Colonic mucosa (tissue), 4 donors: ENCODE measurements at regions not wholly inside any gene's neighbourhood (a gene's known extent, or its start where the extent isn't known, plus 50 kb on each side); places are given as distances from the start of the nearest gene placed in this dataset.

Source experiments
- DNase-seq: peaks from one replicate; pipeline ENCODE4 v3.0.0-alpha.2; 2020
- H3K27ac ChIP-seq: fragments of 200-600 bp; one replicate; pipeline ENCODE4 v1.8.0; 2021
- H3K27me3 ChIP-seq: fragments of 200-600 bp; one replicate; pipeline ENCODE4 v1.8.0; 2021
- H3K36me3 ChIP-seq: fragments of 200-600 bp; one replicate; pipeline ENCODE4 v1.8.0; 2021
- H3K4me1 ChIP-seq: fragments of 200-600 bp; one replicate; pipeline ENCODE4 v1.8.0; 2021; ENCODE audit warnings: mild to moderate bottlenecking
- H3K4me3 ChIP-seq: fragments of 200-600 bp; one replicate; pipeline ENCODE4 v1.8.0; 2021
- H3K9ac ChIP-seq, 2 donors: one replicate each; pipeline ENCODE4 v1.7.0; 2013; ENCODE audit warnings: control low read depth in 2 of 2, low read depth in 2 of 2, low read length in 2 of 2
- H3K9me3 ChIP-seq: fragments of 200-600 bp; one replicate; pipeline ENCODE4 v1.8.0; 2021
- intact Hi-C: fragments of 100-400 bp; cut with DNase I; formaldehyde crosslinking; loops from one replicate; pipeline ENCODE4 v1.14.1; 2022
- TF ChIP-seq, protein P1 (sequence below): fragments of 200-600 bp; IDR thresholded peaks from one replicate; pipeline ENCODE4 v1.8.0; 2022; ENCODE audit warnings: antibody characterized with exemption, mild to moderate bottlenecking
- donor health status: healthy.
- donor health status: DM: no; HTN: no; CAD: no.
- donor health status: DM: no; HTN: no; CAD: no.

DNA sequence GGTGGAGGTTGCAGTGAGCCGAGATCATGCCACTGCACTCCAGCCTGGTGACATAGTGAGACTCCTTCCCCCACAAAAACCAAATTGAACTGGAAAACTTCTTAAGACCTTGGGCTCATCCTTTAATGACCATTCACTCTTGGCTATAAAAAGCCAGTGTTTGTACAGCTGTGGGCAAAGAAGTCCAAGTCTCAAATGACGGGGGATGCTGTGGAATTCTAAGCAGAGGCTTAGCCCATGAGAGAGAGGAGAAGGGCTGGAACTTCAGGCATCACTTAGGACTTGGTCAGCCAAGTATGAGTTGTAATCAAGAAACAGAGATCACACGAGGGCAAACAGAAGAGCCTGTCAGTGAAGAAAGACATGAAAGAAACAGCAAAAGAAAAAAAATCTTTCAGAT, 79.3 kb upstream of the POU3F3 start:
- H3K4me3 ChIP-seq: no peak overlapping the region
- H3K27me3 ChIP-seq: no peaks in the 10 kb centered on the region
- TF ChIP-seq, protein P1, sequence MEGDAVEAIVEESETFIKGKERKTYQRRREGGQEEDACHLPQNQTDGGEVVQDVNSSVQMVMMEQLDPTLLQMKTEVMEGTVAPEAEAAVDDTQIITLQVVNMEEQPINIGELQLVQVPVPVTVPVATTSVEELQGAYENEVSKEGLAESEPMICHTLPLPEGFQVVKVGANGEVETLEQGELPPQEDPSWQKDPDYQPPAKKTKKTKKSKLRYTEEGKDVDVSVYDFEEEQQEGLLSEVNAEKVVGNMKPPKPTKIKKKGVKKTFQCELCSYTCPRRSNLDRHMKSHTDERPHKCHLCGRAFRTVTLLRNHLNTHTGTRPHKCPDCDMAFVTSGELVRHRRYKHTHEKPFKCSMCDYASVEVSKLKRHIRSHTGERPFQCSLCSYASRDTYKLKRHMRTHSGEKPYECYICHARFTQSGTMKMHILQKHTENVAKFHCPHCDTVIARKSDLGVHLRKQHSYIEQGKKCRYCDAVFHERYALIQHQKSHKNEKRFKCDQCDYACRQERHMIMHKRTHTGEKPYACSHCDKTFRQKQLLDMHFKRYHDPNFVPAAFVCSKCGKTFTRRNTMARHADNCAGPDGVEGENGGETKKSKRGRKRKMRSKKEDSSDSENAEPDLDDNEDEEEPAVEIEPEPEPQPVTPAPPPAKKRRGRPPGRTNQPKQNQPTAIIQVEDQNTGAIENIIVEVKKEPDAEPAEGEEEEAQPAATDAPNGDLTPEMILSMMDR: no peak
- H3K27ac ChIP-seq: no peak overlapping the region
- no peaks in the 10 kb centered on the region for H3K9me3 ChIP-seq
- intact Hi-C loops: no loop called here
- no peaks in the 10 kb centered on the region for H3K36me3 ChIP-seq
- no peak overlapping the region for H3K9ac ChIP-seq
- DNase-seq: no peak
- H3K4me1 ChIP-seq: no peaks in the 10 kb centered on the region

DNA sequence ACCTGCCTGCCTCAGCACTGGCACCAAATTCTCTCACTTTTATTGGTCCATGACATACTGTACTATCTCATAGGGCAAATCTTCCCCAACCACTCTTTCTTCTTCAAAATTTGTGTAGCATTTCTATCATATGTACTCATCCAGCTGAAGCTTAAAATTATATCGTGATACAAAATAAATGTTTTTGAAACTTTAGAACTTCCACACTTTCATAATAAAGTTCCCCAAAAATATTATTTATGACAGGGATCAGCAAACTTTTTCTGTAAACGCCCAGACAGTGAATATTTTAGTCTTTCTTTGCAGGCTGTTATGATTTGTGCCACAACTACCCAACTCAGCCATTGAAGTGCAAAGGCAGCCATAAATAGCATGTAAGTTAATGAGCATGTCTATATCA, 76.2 kb upstream of the POU3F3 start:
- Histone ChIP-seq H3K9ac (no peak overlapping the region), H3K4me1 (no peaks in the 10 kb centered on the region), H3K9me3 (no peaks in the 10 kb centered on the region), H3K27ac (no peak overlapping the region), H3K36me3 (no peaks in the 10 kb centered on the region), H3K27me3 (no peaks in the 10 kb centered on the region), H3K4me3 (no peak overlapping the region)
- TF ChIP-seq, protein P1: no peak
- no peak for DNase-seq
- intact Hi-C loops: no loop called here

DNA sequence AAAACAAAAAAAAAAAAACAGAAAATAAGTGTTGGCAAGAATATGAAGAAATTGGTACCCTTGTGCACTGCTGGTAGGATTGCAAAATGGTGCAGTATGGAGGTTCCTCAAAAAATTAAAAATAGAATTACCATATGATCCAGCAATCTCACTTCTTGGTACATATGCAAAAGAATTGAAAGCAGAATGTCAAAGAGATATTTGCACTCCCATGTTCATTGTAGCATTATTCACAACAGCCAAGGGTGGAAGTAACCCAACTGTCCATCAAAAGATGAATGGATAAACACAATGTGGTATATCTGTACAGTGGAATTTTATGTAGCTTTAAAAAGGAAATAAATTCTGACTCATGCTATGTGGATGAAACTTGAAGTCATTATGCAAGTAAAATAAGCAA, 72.8 kb upstream of the POU3F3 start:
- Histone ChIP-seq H3K36me3 (no peaks in the 10 kb centered on the region), H3K27ac (no peak overlapping the region), H3K4me3 (no peak overlapping the region), H3K27me3 (no peaks in the 10 kb centered on the region), H3K9me3 (no peaks in the 10 kb centered on the region), H3K9ac (no peak overlapping the region), H3K4me1 (no peaks in the 10 kb centered on the region)
- DNase-seq: no peak
- intact Hi-C loops: no loop called here
- TF ChIP-seq, protein P1: no peak

DNA sequence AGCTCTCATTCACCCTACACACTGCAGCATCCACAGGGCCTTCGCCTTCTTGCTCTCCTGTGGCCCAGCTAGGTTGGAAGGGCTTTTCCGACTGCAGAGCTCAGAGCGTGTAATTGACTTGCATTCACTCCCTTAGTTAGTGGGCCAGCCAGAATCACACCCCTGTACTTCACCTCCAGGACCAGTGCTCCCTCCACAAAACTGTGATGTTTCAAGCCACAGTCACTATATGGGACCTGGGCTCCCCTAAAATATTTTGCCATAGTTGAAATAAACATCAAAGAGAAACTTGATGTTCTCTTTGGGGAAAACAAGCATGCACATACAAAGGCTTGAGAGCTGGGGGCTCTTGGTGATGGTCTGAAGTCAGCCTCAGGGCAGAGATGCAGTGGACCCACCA, 69.7 kb upstream of the POU3F3 start:
- Histone ChIP-seq H3K27me3 (no peaks in the 10 kb centered on the region), H3K9ac (no peak overlapping the region), H3K4me3 (no peak overlapping the region), H3K36me3 (no peaks in the 10 kb centered on the region), H3K9me3 (no peaks in the 10 kb centered on the region), H3K27ac (no peak overlapping the region), H3K4me1 (no peaks in the 10 kb centered on the region)
- intact Hi-C loops: no loop called here
- TF ChIP-seq, protein P1: no peak
- DNase-seq: no peak

DNA sequence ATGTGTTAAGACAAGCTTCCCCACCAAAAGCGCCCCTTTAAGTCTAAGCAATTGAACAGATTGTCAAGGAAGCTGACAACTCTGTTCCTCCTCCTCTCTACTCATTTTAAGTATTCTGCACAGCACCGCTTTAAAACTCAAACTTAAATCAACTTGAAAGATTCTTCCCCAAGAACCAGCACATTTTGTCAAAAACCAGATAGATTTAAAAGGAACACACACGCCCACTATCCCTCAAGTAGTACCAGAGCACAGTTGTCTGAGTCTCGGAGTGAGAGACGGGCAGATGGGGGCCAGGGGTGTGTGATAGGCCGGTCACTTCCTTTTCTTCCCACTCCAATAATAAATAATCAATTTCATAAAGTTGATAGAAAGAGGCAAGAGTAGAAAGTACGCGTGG, 67.7 kb upstream of the POU3F3 start:
- TF ChIP-seq, protein P1: no peak
- Histone ChIP-seq H3K27ac (no peak overlapping the region), H3K9ac (no peak overlapping the region), H3K36me3 (no peaks in the 10 kb centered on the region), H3K27me3 (no peaks in the 10 kb centered on the region), H3K4me1 (no peaks in the 10 kb centered on the region), H3K4me3 (no peak overlapping the region), H3K9me3 (no peaks in the 10 kb centered on the region)
- DNase-seq: no peak
- intact Hi-C loops: no loop called here

DNA sequence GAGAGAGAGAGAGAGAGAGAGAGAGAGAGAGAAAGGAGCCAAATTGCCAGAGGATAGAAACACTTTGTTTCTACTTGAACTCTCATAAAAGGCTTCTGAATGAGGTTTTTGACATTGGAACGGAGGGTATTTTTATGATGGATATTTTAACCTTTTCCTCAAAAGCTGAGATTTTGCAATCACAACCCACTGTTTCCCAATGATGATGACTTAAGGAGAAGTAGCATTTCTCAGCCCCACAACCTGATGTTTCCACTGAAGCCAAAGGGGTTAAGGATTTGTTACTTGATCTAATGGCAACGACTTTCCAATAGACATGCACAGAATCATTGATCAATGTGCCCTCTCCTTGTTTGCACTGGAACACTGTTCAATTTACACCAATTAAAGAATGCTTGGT, 67.1 kb upstream of the POU3F3 start:
- no peak for DNase-seq
- no peaks in the 10 kb centered on the region for H3K27me3 ChIP-seq
- H3K36me3 ChIP-seq: no peaks in the 10 kb centered on the region
- TF ChIP-seq, protein P1: no peak
- intact Hi-C loops: no loop called here
- no peaks in the 10 kb centered on the region for H3K4me1 ChIP-seq
- H3K9ac ChIP-seq: no peak overlapping the region
- no peaks in the 10 kb centered on the region for H3K9me3 ChIP-seq
- no peak overlapping the region for H3K4me3 ChIP-seq
- no peak overlapping the region for H3K27ac ChIP-seq
